M059J (cell line): ENCODE measurements at regions not wholly inside any gene's neighbourhood (a gene's known extent, or its start where the extent isn't known, plus 50 kb on each side); places are given as distances from the start of the nearest gene placed in this dataset.
"Not testable (repeated sequence)": the region's sequence is repeated elsewhere in the genome, so short reads cannot be mapped to it uniquely, and the experiment has no call there.

Source experiments
- DNase-seq: peaks from one replicate; pipeline ENCODE4 v3.0.0-alpha.2; 2012; ENCODE audit warnings: low read depth

DNA sequence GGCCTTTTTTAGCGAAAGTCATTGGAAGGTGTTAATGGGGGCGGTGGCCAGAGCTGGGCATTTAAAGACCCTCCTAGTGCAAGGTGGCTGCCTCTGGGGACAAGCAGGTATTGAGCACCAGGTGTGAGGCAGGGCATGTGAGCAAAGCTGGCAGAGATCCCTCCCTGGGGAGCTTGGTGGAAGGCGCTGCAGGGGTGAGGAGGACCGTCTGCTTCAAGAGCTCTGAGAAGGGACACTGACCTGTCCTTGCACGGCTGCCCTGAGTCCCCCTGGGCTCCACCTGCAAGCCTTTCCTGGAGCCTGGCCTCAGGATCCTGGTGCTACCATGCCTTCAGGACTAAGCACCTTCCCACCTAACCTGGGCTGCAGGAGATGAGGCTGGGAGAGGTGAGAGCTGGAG is 127.0 kb upstream of the CIBAR2 start:
- no peak for DNase-seq

DNA sequence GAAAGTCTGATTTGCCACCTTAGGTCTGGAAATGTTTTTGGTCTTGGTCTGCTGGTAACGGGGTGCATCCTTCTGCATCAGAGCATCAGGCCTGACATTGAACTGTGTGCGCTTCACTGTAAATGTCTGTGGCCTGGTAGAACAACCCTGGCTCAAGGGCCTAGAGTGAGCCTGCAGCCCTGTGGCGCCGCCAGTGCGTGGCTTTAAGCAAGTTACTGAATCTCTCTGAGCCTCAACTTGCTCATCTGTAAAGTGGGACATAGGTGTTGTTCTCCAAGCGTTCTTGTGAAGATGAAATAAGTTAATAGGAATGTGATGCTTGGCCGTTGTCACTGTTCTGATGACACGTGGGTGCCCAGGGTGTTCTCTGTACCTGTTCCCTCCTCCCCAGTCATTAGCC is 127.6 kb upstream of the CIBAR2 start:
- DNase-seq: no peak

DNA sequence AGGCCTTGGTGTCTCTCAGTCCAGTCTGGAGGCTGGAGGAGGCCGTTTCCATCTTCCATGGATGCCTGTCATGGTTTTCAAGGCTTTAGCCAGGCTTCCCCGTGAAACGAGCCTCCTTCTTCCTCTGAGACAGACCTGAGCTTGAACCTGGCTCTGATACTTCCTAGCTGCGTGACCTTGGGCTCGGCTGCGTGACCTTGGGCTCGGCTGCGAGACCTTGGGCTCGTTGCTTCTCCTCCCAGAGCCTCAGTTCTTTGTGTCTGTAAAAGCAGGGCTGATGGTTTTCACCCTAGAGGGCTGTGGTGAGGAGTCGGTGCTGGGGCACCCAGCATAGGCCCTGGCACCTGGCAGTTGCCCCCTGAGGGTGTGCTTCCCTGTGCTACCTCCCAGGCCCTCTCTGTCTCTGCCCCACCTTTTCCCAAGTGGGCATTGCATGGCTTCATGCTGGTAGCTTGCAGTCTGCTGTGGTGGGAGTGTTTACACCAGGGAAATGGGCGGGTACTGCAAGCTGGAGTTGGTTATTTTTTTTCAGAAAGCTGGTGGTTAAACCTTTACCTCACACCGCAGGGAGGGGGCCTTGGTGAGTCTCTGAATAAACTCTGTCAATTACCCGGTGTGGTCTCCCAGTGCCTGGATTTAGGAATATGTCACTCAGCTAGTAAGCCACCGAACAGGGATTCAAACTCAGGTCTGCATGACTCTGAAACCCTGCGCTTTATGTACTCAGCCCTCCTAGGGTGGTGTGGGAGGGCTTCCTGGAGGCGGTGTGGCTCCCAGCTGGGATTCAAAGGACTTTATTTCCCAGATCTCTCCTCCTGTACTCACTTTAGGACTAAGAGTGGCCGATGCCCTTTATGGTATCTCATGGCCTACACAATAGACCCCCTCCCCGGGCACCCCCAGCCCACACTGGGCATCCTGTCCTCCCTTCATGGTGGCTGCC is 129.0 kb upstream of the CIBAR2 start:
- DNase-seq: no peak

DNA sequence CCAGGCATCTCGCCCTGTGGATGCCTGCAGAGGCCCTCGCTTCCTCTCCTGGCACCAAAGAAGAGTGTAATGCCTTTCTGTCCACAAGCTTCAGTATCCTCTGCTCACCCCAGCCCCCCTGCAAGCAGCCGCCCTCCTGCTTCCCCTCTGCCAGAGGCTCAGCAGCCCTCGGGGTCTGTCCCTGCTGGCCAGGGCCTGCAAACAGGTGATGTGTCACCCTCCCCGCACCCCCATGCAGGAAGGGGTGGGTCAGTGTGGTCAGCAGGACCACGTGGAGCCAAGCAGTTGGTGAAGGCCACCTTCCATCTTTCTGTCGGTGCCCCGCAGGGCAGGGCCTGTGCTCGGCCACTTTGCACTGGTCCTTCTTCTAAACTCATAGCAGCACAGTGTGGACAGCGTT is 129.9 kb upstream of the CIBAR2 start:
- DNase-seq: peak; percentile 38

DNA sequence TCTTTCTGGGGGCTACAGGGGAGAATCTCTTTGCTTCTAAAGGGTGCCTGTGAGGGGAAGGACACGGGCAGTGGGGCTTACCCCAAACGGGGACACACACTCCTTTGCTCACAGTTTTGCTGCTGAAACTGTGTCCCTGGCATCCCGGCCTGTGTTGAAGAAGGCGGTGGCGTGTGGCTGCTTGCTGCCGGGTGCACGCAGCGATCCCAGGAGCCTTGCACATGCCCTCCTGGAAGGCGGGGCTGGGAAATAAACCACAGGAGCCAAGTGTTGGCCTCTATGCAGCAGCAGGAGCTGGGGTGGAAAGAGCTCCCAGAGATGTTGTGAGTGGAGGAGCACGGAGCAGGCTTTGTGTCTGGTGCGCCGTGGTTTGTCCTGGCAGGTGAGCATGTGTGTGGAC is 131.0 kb upstream of the CIBAR2 start:
- no peak for DNase-seq

DNA sequence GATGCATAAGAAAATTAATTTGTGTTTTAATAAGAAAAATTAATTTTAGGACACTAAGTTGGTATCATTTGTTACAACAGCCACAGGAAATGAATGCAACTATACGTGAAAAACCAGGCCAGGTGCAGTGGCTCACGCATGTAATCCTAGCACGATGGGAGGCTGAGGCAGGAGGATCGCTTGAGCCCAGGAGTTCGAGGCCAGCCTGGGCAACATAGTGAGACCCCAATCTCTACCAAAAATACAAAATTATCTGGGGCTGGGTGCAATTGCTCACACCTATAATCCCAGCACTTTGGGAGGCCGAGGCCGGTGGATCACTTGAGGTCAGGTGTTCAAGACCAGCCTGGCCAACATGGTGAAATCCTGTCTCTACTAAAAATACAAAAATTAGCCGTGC is 132.2 kb upstream of the CIBAR2 start:
- DNase-seq: not testable (repeated sequence)

DNA sequence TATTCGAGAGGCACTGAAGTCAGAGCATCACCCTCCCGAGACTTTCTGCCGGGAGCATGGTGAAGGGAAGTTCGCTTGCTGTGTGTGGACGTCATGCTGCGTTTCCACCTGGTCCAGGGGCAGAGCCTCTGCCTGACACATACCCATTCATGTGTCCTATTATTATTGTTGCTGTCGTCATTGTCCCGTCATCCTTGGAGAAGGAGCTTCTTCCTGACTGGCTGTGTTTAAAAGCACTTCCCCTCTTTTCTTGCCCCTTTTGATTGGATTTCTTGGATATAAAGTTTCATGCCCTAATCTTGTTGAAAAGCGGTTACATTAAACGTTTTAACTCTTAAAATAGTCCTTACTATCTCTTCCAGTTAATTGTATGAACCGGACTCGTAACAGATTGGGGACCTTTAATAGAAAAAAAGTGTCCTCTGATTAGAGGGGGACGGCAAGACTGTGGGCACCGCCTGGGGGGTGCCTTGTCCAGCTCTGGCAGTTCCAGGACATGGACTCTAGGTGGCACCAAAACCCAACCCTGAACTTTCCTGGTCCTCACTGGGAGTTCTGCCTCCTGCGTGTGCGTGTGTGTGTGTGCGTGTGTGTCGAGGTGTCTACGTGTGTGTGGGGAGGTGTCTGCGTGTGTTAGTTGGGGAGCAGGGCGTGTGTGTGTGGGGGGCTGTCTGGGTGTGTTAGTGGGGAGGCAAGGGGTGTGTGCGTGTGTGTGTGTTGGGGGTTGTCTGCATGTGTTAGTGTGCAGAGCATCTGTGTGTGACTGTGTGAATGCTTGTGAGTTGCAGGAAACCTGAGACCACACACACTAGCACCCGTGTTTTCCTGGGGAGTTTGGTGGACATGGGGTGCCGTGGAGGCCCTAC is 133.3 kb upstream of the CIBAR2 start:
- peak; percentile 61 for DNase-seq

DNA sequence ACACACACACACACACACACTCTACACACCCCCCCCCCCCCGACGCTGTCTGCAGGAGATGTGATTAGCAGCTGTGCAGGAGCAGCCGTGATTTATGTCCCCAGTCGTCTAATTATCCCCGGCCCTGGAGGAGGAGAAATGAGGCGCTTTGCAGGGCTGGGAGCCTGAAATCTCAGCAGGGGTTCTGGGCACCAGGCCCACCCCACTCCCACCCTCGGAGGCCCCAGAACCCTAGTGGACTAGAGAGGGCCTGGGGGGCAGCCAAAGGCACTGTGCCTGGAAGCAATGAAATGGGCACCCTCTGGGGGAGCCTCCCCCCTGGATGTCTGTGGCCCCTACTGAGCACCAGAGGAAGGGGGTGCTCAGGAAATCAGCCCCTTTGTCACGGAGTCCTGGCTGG is 134.2 kb upstream of the CIBAR2 start:
- DNase-seq: no peak

DNA sequence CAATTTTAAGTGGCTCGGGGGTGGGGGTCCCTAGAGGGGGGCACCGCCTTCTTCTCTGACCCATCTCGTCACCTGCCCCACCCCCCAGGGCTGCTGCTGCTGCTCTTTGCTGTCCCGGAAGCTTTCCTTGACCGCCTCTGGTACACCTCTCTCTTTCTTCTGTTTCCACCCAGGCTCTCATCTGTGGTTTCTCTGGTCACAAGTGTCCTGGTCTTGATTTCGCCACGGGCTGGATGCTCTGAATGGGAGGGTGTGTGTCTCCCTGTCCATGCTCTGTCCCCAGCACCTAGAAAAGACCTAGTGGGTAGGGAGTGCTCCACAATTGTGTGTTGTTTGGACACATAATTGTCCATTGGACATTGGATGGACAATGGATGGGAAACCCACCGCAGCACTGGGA is 134.7 kb upstream of the CIBAR2 start:
- no peak for DNase-seq

DNA sequence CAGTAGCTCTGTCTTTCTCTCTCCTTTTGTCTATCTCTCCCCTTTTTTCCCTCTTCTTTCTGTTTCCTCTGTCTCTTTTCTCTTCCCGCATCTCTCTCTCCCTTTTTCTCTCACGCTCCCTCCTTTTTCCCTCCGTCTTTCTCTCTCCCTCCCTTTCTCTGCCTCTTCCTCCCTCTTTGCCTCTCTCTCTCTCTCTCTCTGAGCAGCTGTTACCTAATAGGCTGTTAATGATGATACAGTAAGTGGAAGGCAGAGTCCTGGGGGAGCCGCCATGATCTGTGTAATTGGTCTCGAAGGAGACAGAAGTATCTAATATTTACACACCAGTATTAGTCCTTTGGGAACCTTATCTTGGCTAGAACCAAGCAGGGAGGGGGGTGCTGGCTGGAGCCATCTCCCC is 136.1 kb upstream of the CIBAR2 start:
- DNase-seq: no peak

DNA sequence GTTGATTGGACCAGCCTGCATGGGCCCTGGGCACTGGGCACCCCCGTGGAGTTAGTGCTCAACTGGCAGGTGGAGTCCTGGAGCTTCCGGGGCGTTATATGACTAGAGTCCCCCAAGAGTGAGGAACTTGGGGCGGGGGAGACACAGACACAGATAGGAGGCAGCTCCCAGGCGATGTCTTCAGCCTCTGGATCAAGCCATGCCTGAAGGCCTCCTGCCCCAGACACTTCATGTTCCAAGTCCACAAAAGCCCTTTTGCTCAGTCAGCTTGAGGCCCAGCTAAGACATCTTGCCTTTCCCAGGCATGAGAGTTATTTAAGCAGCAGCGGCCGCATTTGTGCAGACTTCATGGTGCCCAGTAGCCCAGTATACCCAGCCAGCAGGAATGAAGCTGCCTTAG is 136.6 kb upstream of the CIBAR2 start:
- DNase-seq: no peak

DNA sequence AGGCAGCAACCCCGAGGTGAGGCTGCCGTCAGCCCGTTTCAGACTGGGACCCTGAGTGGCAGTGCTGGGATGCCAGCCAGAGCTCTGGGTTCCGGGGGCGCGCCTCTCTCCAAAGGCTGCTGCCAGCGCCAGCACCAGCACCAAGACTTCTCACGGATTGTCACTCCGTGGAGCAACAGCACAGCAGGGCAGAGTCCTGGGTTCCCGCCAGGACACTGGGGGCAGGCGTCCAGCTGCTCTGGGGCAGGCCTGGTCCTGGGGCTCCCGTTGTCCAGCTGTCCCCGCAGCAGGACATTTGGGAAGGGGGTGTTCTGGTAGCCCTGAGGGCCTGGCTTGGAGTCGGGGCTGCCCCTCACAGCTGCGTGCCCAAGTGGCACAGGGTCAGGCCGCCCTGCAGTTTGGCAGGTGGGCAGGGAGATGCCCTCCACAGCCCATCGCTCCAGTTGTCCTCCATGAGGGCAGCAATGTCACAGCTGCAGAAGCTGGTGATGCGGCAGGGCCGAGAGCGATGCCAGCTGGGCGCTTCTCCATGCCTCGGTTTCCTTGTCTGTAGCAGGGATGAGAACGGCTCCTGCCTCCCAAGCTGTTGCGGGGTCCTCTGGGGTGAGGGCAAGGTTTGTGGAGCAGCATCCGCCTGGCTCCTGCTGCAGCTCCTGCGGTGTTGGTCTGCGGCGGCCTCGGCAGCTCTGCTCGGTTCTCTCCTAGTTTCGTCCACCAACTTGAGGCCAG is 137.3 kb upstream of the CIBAR2 start:
- DNase-seq: no peak

DNA sequence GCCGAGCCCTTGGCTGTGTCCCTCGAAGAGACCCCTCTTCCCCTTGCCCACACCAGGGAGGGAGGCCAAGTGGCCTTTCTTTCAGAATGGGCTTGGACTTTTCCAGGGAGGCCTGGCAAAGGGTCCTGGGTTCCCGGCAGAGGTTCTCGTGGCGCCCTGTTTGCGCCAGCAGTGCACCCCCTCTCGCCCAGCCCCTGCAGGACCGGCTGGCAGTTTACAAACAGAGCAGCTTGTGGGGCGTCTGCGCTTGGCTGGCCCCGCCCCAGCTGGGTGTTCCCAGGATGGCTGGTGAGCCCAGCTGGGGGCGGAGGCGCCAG is 137.8 kb upstream of the CIBAR2 start:
- DNase-seq: no peak

DNA sequence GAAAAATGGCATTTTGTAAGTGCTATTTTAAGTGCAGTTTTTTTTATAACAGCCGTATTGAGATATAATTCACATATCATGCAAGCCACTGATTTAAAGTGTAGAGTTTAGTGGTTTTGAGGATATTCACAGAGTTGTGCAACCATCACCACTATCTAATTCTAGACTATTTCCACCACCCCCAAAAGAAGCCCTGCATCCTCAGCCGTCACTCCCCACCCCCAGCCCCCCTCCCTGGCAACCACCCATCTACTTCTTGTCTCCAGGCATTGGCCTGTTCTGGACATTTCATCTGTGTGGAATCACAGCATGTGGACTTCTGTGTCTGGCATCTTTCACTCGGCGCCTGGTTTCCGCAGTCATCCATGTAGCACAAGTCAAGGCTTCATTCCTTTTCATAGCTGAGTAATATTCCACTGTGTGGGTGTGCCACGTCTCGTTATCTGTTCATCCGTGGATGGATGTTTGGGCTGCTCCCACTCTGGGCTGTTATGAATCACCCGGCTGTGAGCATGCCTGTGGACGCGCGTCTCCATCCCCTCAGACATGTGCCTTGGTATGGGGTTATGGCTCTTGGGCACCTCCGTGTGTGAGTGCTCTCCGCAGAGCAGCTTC is 138.4 kb upstream of the CIBAR2 start:
- no peak for DNase-seq

DNA sequence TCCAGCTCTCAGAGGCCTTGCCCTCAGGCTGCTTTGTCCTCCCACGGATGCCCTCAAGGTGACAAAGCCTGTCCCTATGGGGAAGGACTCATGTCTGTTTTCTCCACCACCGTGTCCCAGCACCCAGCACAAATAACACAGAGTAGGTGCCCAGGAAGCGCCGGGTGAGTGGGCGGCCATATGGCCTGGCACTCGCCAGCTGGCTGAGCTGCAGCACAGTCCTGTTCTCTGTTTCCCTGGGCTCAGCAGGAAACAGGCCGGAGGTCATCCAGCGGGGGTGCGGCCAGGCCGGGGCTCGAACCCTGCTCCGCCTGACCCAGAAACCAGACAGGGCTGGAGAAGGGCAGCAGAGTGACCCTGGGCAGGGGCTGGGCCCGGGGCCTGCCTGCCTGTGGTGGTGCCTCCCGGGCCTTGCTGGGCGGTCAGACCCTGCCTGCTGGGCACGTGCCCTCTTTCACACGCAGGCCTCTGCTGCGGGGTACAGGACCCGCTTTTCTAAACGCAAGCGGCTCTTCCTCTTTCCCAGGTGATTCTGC is 139.0 kb upstream of the CIBAR2 start:
- no peak for DNase-seq

DNA sequence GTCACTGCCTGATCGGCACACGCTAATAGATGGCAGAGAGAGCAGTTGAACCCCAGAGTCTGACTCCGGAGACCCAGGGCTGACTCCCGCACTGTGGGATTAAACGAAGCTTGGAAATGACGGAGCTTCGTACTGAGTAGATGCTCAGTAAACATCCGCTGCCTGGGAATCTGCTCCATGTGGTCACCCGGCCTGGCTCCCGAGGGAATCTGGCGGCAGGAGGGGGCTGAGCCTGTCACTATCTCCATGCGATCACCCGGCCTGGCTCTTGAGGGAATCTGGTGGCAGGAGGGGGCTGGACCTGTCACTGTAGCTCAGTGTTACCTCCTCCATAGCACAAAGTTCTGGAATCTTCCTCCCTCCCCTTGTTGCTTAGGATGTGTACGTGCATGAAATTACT is 139.7 kb upstream of the CIBAR2 start:
- no peak for DNase-seq

DNA sequence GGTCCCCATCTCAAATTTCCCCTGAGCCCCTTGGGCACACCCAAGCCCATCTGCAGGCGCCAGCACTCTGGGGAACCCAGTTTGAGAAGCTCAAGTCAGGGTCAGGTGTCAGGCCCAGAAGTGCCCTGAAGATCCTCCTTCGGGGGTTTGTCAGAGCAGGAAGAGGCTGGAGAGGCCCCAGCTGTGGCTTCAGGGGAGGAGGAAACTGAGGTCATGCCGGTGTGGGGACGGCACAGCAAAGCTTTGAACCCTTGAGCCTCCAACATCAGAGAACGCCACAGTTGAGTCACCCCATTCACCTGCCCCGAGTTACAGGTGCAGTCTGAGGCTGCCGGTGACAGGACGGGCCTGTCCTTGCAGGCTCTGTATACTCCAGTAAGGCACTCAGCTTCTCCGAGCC is 140.2 kb upstream of the CIBAR2 start:
- DNase-seq: no peak

DNA sequence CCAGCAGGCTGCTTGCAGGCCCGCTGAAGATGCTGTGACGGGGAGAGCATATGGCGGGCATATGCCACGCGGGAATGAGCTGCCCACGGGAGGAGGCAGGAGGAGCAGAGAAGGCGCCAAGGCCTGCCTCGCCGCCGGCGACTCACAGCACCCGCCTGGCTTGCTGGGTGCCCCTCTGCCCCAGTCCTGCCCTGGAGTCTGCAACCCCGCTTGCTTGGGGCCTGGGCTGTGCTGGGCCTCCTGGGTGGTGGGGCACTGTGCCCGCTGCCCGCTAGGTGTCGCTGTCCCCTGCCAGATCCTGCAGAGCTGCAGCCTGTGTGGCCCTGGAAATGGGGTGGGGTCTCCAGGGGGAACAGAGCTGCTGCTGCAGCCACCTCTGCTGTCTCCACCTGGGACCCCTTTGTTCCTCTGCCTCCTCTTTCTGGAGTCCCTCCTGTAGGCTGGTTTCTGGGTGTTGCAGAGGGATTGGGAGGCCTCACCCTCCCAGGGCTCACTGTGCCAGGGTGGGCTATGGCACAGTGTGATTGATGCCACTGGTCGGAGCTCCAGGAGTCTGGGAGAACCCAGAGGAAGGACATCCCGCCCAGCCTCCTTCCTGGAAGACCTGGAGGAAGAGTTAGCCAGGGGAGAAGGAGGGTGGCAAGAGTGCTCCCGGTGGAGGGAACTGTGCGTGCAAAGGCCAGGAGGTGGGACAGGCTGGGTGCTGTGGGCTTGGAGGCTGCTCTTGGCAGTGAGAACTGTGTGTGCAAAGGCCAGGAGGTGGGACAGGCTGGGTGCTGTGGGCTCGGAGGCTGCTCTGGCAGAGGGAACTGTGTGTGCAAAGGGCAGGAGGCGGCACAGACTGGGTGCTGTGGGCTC is 141.0 kb upstream of the CIBAR2 start:
- DNase-seq: peak; percentile 35

DNA sequence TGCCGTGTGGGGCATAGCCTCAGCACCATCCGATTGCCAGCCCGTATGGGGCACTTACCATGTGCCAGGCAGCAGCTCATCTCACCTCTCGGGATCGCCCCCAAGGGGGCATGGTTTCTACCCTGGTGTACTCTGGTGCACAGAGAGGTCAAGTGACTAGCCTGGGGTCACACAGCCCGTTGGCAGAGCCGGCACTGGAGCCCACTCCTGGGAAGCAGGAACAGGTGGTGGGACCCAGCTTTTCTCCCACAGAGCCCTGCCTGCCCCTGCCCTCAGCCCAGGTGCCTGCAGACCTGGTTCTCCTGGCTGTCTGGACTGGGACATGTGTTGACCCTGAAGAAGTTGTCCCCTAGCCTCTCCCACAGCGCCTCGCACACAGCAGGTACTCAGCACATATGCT is 141.8 kb upstream of the CIBAR2 start:
- no peak for DNase-seq

DNA sequence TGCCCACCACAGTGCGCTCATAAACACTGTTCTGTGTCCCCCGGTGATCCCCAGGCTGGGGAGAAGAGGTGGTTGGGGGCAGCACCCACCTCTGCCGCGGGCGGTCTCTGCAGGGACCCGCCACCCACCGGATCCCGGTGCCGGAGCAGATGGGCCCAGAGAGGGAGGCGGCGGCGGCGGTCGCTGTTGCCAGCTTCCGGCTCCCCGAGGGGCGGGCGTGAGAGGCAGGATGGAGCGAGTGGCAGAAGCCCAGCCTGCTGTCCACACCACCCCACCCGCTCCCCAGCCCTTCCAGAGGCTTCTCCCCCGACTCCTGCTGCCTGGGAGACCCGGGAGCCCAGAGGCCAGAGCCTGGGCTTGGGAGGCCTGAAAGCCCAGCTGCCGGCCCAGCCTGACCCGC is 142.6 kb upstream of the CIBAR2 start:
- DNase-seq: no peak

DNA sequence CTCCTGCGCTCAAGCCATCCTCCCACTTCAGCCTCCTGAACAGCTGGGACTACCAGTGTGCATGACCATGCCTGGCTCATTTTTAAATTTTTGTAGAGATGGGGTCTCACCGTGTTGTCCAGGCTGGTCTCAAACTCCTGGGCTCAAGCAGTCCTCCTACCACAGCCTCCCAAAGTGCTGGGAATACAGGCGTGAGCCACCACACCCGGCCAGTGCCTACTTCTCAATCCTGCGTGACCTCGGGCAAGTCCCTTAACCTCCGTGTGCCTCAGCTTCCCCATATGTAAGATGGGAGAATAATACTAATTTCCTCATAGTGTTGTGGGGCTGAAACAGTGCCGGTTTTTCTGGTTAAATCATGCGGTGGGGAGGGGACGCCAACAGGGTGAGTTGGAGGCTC is 143.5 kb upstream of the CIBAR2 start:
- DNase-seq: no peak
